GM12878 (cell line): ENCODE measurements at regions not wholly inside any gene's neighbourhood (a gene's known extent, or its start where the extent isn't known, plus 50 kb on each side); places are given as distances from the start of the nearest gene placed in this dataset.

Source experiments
- ATAC-seq: fragments of 200-7000 bp; cut with Tn5 transposase; 3 replicates; pipeline ENCODE4 v1.9.1; 2020; ENCODE audit warnings: mild to moderate bottlenecking, moderate library complexity
- BruUV-seq: library from RNA; stranded (reverse); fragments of 400-500 nt; replicated peaks from 2 replicates; lab custom pipeline; 2021; lab: Mats Ljungman, UMichigan
- CTCF ChIA-PET: fragments of 300-600 bp; sonication (Branson Sonifier 250); formaldehyde crosslinking; extraction: SDS; loops from one replicate; lab custom pipeline; 2021; ENCODE audit warnings: inconsistent platforms; lab: Yijun Ruan, JAX
- POLR2A ChIA-PET: fragments of 350-600 bp; formaldehyde crosslinking; extraction: SDS; loops from one replicate; lab custom pipeline; 2021; ENCODE audit warnings: inconsistent platforms; lab: Charles Lee
- RAD21 ChIA-PET: fragments of 300-600 bp; sonication (Branson Sonifier 250); formaldehyde crosslinking; loops from one replicate; lab custom pipeline; 2023; ENCODE audit warnings: antibody characterized with exemption; ENCODE audit not compliant: unreplicated experiment; lab: Charles Lee
- SMC1A ChIA-PET: fragments of 300-600 bp; sonication (Branson Sonifier 250); formaldehyde crosslinking; loops from one replicate; lab custom pipeline; 2023; ENCODE audit not compliant: unreplicated experiment, uncharacterized antibody; lab: Charles Lee
- DNase-seq: peaks from one replicate; pipeline ENCODE4 v3.0.0-alpha.2; 2011; ENCODE audit warnings: low read depth, low spot score
- FAIRE-seq: peaks from 3 replicates; lab custom pipeline; 2011; peaks lifted over from hg19 to GRCh38; lab: Jason Lieb, UNC
- H2AFZ ChIP-seq: 2 replicates; pipeline ENCODE4 v1.6.0; 2011; ENCODE audit warnings: low read depth, low read length, control low read depth; ENCODE audit not compliant: control insufficient read depth
- H3K27ac ChIP-seq: 2 replicates; pipeline ENCODE4 v1.5.1; 2011; ENCODE audit warnings: control low read depth; ENCODE audit not compliant: control insufficient read depth, insufficient read depth
- H3K27me3 ChIP-seq, 2 experiments: replicated peaks in 1 of 2; 2 replicates each; pipeline versions ENCODE4 v1.6.0 to v1.6.1; 2011; ENCODE audit warnings: low read length in 1 of 2; ENCODE audit not compliant: control insufficient read depth in 2 of 2, insufficient read depth in 2 of 2
- H3K36me3 ChIP-seq, 2 experiments: 2 replicates each; pipeline ENCODE4 v1.5.1; 2011; ENCODE audit warnings: low read length in 1 of 2; ENCODE audit not compliant: control insufficient read depth in 2 of 2, insufficient read depth in 2 of 2
- H3K4me1 ChIP-seq: 2 replicates; pipeline ENCODE4 v1.6.1; 2011; ENCODE audit warnings: mild to moderate bottlenecking, low read length, moderate library complexity, mixed read lengths; ENCODE audit not compliant: control insufficient read depth, insufficient read depth
- H3K4me2 ChIP-seq: 2 replicates; pipeline ENCODE4 v1.6.0; 2011; ENCODE audit warnings: control low read depth; ENCODE audit not compliant: control insufficient read depth, insufficient read depth
- H3K4me3 ChIP-seq: fragments of 200-600 bp; sonication (generic); 2 replicates; pipeline ENCODE4 v1.5.1; 2016
- H3K79me2 ChIP-seq: 2 replicates; pipeline ENCODE4 v1.6.0; 2011; ENCODE audit warnings: low read length; ENCODE audit not compliant: control insufficient read depth, insufficient read depth
- H3K9ac ChIP-seq: 2 replicates; pipeline ENCODE4 v1.8.0; 2011; ENCODE audit warnings: low read length, control low read depth, mixed read lengths; ENCODE audit not compliant: control insufficient read depth, insufficient read depth
- H3K9me3 ChIP-seq: replicated peaks from 3 replicates; pipeline ENCODE4 v1.5.1; 2011; ENCODE audit warnings: mild to moderate bottlenecking, low read length; ENCODE audit not compliant: control insufficient read depth, insufficient read depth
- H4K20me1 ChIP-seq: 2 replicates; pipeline ENCODE4 v1.6.0; 2011; ENCODE audit not compliant: control insufficient read depth, insufficient read depth
- ATF2 ChIP-seq: IDR thresholded peaks from 2 replicates; pipeline ENCODE4 v1.6.1; 2012; ENCODE audit warnings: low read length, inconsistent platforms
- BRCA1 ChIP-seq: IDR thresholded peaks from 2 replicates; pipeline ENCODE4 v1.6.1; 2011; ENCODE audit warnings: low read depth, low read length, improper control_type of control experiment
- E2F8 ChIP-seq: fragments of 450-650 bp; IDR thresholded peaks from 2 replicates; pipeline ENCODE4 v1.6.1; 2018; ENCODE audit warnings: mild to moderate bottlenecking, low read depth, moderate library complexity; ENCODE audit not compliant: partially characterized antibody
- NRF1 ChIP-seq: conservative IDR thresholded peaks from 2 replicates; pipeline ENCODE4 v1.6.1; 2011; ENCODE audit warnings: mild to moderate bottlenecking, low read depth, low read length, improper control_type of control experiment
- PML ChIP-seq: IDR thresholded peaks from 2 replicates; pipeline ENCODE4 v1.6.1; 2012; ENCODE audit warnings: low read length, inconsistent platforms
- WGBS: methylation state at CpG from one replicate; pipeline ENCODE4 v1.1.6; 2016; ENCODE audit warnings: low lambda C conversion rate; ENCODE audit not compliant: insufficient replicate concordance, insufficient coverage; ENCODE audit errors: missing lambda C conversion rate; 5-methylcytosine and 5-hydroxymethylcytosine counted together
- in situ Hi-C: fragments of 300-500 bp; cut with MboI; formaldehyde crosslinking; loops from 9 replicates; pipeline ENCODE4 v1.14.3; 2018; ENCODE audit warnings: mixed read lengths
- intact Hi-C: fragments of 100-400 bp; cut with micrococcal nuclease; formaldehyde crosslinking; loops from one replicate; pipeline ENCODE4 v1.14.2; 2022; ENCODE audit not compliant: unreplicated experiment
- TF ChIP-seq, protein P1 (sequence below): fragments of 450-650 bp; conservative IDR thresholded peaks from 2 replicates; pipeline ENCODE4 v1.6.1; 2017; ENCODE audit warnings: mild to moderate bottlenecking, moderate library complexity
- TF ChIP-seq, protein P2 (sequence below): fragments of 450-650 bp; formaldehyde crosslinking; IDR thresholded peaks from 2 replicates; pipeline ENCODE4 v1.5.0; 2022; ENCODE audit warnings: mild to moderate bottlenecking, missing genetic modification characterization

GRCh38 chr9:96075111-96075510, 199.6 kb downstream of the ERCC6L2 start:
- no peak for ATAC-seq
- H3K36me3 ChIP-seq: no peaks in the 10 kb centered on the region
- H3K4me3 ChIP-seq: no peak overlapping the region
- no peak overlapping the region for H2AFZ ChIP-seq
- CTCF ChIA-PET: interaction anchor here (1.1 kb wide), 1 partner anchor 20 kb away, joined by 3 read pairs; no protein-coding TSS in a partner anchor
- no peak overlapping the region for H3K27ac ChIP-seq
- no peak for TF ChIP-seq NRF1
- TF ChIP-seq E2F8: no peak
- TF ChIP-seq, protein P1, sequence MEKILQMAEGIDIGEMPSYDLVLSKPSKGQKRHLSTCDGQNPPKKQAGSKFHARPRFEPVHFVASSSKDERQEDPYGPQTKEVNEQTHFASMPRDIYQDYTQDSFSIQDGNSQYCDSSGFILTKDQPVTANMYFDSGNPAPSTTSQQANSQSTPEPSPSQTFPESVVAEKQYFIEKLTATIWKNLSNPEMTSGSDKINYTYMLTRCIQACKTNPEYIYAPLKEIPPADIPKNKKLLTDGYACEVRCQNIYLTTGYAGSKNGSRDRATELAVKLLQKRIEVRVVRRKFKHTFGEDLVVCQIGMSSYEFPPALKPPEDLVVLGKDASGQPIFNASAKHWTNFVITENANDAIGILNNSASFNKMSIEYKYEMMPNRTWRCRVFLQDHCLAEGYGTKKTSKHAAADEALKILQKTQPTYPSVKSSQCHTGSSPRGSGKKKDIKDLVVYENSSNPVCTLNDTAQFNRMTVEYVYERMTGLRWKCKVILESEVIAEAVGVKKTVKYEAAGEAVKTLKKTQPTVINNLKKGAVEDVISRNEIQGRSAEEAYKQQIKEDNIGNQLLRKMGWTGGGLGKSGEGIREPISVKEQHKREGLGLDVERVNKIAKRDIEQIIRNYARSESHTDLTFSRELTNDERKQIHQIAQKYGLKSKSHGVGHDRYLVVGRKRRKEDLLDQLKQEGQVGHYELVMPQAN: no peak
- TF ChIP-seq, protein P2, sequence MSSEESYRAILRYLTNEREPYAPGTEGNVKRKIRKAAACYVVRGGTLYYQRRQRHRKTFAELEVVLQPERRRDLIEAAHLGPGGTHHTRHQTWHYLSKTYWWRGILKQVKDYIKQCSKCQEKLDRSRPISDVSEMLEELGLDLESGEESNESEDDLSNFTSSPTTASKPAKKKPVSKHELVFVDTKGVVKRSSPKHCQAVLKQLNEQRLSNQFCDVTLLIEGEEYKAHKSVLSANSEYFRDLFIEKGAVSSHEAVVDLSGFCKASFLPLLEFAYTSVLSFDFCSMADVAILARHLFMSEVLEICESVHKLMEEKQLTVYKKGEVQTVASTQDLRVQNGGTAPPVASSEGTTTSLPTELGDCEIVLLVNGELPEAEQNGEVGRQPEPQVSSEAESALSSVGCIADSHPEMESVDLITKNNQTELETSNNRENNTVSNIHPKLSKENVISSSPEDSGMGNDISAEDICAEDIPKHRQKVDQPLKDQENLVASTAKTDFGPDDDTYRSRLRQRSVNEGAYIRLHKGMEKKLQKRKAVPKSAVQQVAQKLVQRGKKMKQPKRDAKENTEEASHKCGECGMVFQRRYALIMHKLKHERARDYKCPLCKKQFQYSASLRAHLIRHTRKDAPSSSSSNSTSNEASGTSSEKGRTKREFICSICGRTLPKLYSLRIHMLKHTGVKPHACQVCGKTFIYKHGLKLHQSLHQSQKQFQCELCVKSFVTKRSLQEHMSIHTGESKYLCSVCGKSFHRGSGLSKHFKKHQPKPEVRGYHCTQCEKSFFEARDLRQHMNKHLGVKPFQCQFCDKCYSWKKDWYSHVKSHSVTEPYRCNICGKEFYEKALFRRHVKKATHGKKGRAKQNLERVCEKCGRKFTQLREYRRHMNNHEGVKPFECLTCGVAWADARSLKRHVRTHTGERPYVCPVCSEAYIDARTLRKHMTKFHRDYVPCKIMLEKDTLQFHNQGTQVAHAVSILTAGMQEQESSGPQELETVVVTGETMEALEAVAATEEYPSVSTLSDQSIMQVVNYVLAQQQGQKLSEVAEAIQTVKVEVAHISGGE (CRISPR knock-in tag): no peak
- no peak for TF ChIP-seq BRCA1
- no peak for TF ChIP-seq ATF2
- no peak for TF ChIP-seq PML
- TF ChIP-seq, all 136 proteins: peak for 0
- 24% methylated on average over 6 of the region's 6 CpGs for WGBS
- ChIA-PET RAD21 (no interaction called here), POLR2A (no interaction called here), SMC1A (interaction anchor here (0.7 kb wide), 1 partner anchor 470 kb away, joined by 3 read pairs; no protein-coding TSS in a partner anchor)
- no peaks in the 10 kb centered on the region for H3K4me1 ChIP-seq
- peaks cover 3 to 5% of the 10 kb centered on the region in 2 experiments; a peak in 3 of 4 replicates for H3K27me3 ChIP-seq
- no TSS peak for BruUV-seq
- in situ Hi-C loops (no loop called here), intact Hi-C loops (no loop called here)
- no peak overlapping the region for H3K9ac ChIP-seq
- H3K79me2 ChIP-seq: no peaks in the 10 kb centered on the region
- no peak for FAIRE-seq
- H4K20me1 ChIP-seq: no peaks in the 10 kb centered on the region
- H3K9me3 ChIP-seq: no peaks in the 10 kb centered on the region
- no peak for DNase-seq
- no peak overlapping the region for H3K4me2 ChIP-seq
